Muscle of back (tissue), 3 donors: ENCODE measurements at regions not wholly inside any gene's neighbourhood (a gene's known extent, or its start where the extent isn't known, plus 50 kb on each side); places are given as distances from the start of the nearest gene placed in this dataset.

ENCODE experiments used
- DNase-seq, 3 donors: peaks; one replicate each; pipeline versions ENCODE4 v3.0.0 to v3.0.0-alpha.2; 2013

DNA sequence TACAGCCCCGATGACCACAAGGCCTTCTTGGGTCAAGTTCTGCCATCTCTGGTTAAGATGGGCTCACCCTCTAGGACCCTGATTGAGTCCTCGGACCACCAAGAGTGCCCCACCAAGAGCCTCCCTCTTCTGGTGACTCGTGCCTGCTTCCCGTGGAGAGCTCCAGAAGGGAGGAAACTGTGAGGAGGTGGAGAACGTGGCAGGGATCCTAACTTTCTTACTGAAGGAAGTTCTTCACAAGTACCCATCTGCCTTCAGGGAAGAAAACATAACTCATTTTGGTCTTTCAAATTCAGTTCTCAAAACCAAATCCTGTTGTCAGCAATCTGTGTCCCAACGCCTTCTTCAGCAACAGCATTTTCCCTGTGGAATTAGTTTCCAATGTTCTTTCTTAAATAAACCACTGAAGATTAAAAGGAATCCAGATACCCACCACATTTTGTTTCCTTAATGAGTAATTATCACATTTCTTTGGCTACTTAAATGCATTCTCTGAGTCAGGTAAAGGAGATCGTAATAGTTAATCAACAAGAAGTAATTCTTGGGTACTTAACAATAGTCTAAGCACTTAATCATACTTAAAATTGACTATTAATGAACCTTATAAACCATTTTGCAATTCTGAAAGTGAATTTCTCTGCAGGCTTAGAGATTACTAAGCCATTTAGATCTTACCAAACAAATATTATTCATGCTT is 185.8 kb upstream of the SGK1 start:
- no peak for DNase-seq

DNA sequence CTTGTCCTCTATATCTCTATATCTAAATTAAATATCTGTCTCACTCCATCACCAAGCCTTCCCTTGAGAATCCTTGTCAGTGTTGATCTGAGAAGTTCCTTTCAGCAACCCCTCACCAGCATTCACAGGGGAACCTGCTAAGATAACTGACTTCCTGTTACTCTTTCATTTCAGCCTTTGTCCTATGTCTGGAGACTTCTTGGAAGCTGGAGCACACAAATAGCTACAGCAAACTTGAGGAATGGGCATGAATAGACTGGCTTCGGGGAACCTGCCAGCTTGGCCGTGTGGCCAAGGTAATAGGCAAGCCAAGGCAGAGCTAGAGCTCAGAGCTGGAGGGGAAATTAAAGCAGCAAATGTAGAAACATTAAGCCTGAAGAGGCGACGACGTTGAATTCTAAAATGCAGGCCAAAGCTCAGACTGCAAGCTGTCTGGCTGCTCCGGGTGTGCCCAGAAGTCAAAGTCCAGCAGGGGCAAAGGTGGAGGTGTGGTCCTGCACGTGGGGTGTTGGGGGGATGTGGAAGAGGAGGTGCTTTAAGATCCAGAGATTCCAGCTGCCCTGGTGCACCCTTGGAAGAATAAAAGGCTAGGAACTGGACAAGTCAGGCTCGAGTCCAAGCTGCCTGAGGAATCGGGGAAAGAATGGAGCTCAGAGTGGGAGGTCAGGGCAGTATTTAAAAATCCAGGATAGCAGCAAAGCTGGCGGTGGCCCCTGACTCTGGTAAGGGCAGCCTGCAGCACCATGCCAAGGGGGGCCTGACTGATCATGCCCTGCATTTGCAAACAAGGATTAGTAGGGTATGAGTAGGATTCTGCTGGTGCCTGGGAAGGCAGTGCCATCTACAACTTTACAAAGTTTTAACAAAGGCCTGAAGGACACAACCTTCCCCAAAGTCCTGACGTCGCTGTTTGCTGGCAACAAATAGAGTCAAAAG is 185.0 kb upstream of the SGK1 start:
- DNase-seq = no peak

- DNase-seq = no peak
Observed at GRCh38 chr6:134495890-134496248, 178.0 kb upstream of the SGK1 start.

DNA sequence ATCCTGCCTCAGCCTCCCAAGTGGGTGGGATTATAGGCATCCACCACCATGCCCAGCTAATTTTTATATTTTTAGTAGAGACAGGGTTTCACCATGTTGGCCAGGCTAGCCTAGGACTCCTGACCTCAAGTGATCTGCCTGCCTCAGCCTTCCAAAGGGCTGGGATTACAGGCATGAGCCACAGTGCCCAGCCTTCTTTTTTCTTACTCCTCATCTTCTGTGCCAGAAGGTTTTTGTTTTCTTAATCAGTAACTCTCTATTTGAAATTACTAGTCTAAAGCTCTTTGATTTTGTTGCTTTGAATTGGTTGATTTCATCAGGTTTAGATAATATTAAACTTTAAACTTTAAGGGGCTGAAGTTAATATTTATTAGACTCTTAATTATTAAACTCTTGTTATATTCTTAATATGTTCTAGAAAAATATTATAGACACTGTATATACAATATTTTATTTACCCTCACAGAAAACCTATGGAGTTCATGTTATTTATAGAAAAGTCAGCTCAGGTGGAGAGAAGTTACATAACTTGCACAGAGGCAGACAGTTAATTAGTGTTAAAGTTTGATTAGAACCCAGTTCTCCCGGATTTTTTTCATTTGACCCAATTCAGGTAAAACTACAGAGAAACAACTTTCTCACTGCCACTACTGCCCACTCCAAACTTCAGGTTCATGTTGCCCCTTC is 177.4 kb upstream of the SGK1 start:
- DNase-seq = no peak

DNA sequence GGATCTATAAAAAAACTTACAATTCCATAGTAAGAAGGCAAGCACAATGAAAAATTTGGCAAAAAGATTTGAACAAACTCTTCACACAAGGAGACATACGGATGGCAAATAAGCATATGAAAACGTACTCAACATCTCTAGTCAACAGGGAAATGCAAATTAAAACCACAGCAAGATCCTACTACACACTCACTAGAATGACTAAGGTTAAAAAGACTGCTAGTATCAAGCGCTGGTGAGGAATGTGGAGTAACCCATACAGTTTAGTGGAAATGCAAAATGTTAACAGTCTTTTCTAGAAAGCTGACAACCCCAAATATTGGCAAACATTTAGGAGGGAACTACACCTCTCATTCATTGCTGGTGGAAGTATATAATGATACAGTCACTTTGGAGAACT is 175.9 kb upstream of the SGK1 start:
- no peak for DNase-seq

DNA sequence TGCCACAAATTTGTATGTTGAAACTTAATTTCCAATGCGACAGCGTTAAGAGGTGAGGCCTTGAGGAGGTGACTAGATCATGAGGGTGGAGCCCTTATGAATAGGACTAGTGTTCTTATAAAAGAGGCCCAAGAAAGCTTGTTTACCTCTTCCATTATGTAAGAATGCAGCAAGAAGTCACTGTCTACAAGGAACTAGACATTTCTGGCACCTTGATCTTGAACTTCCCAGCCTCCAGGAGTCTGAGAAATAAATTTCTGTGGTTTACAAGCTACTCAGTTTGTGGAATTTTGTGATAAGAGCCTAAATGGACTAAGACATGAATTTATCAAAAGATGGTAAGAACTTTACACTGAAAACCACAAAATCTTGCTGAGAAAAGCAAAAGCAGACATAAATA is 173.6 kb upstream of the SGK1 start:
- DNase-seq = no peak

DNA sequence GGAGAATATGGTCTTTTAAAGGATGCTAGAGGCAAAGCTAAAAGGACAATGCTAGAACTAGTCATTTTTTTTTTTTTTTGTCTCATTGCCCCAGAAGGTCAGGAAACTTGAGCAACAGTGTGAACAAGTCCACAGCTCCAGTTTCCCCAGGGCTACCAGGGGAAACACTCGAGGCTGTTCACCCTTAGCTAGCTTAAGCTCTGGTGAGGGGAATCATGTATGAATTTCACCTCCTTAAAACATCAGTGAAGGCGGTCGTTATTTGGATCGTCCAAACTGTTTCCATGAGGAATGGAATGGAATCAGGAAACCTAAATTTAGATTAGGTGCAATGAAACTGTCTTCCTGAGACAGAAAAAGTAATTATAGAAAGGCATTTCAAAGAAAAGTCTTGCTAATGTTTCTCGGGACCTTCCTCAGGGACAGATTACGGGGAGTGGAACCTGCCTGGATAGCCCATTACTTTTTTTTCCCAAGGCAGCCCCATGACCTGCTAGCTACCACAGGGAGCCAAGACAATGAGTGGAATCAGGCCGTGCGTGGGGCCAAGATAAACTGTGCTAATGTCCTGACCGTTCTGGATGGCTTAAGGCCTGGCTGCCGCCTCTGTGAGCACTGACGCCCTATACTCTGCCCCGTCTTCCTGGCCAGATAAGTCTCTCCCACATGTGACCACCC is 164.8 kb upstream of the SGK1 start:
- DNase-seq = peak in 2 of 3 donors; percentile 22 to 56

- no peak for DNase-seq
Observed at GRCh38 chr6:134481966-134482365, 164.1 kb upstream of the SGK1 start.

DNA sequence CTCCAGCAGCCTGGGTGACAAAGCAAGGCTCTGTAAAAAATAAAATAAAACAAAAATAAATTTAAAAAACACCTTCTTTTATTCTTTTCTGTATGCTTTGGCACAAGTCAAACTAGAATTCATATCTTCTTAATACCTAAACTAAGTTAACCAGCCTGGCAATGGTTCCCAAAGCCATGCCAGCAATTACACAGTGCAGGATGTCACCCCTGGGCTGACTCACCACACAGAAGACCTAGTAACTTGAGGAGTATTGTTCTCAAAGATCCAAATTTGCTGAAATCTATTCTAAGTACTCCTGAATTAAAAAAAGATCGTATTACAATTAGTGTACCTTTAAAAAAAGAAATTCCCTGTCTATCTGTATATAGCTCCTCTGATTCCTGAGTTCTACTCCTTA is 162.7 kb upstream of the SGK1 start:
- DNase-seq = no peak

DNA sequence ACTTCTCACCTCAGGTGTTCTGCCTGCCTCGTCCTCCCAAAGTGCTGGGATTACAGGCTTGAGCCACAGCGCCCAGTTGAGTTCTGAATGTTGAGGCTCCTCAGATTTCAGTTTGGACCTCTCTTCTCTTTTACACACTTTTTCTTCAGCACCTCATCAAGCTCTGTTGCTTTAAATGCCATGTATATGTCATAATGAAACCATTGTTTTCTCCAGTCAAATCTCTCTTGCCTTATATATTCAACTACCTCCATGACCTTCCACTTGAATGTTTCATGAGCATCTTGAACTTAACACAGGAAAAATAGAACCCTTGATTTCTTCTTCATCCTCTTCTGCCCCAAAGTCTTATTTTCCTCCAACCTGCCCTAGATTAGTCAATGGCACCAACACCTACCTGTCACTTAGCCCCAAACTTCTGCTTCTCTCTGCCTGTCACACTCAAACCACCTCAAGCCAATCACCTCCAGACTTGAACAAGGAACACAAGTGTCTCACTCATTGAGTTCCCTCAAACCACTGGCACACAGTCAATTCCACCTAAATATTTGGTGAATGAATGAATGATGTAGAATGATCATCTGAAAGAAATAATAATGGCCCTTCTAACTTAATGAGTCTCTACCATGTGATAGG is 161.0 kb upstream of the SGK1 start:
- no peak for DNase-seq

GRCh38 chr6:134477991-134478635 is 160.2 kb upstream of the SGK1 start:
- DNase-seq = no peak

DNA sequence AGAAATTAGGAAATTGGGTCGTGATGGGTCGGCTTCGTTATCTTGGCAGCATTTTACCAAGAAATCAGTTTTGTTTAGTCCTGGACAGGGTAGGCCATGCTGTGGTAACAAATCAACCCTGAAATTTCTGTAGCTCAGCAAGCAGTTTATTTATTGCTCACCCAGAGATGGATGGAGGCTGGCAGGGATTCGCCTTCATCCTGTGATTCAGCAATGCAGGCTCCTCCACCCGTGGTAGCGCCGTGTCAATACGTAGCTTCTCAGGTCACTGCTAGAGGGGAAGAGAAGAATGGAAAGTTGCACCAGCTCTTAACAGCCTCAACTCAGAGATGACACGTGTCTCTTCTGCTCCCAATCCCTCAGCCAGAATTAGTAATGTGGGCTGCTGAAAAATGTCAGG is 157.0 kb upstream of the SGK1 start:
- no peak for DNase-seq

DNA sequence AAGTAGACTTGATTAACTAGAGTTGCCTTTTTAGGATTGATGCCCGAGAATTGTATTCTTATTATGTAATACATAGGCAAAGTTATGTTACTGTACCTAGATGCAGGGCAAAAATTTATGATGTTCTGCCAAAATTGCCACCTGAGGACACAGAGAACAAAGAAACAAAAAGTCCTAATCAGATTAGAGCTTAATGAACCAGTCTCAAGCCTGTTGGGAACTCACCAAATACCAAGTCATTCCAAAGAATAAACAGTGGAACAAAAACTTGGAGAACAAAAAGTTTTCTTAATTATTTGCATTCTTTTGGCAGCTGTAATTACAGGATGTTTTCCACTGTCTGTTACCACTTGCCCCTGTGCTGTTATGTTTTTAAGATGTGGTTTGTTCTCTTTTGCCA is 154.7 kb upstream of the SGK1 start:
- no peak for DNase-seq

GRCh38 chr6:134472046-134472445 is 154.1 kb upstream of the SGK1 start:
- no peak for DNase-seq

GRCh38 chr6:134470457-134470975 is 152.6 kb upstream of the SGK1 start:
- DNase-seq = no peak

- DNase-seq = no peak
Observed at GRCh38 chr6:134469702-134470456, 152.0 kb upstream of the SGK1 start.

DNA sequence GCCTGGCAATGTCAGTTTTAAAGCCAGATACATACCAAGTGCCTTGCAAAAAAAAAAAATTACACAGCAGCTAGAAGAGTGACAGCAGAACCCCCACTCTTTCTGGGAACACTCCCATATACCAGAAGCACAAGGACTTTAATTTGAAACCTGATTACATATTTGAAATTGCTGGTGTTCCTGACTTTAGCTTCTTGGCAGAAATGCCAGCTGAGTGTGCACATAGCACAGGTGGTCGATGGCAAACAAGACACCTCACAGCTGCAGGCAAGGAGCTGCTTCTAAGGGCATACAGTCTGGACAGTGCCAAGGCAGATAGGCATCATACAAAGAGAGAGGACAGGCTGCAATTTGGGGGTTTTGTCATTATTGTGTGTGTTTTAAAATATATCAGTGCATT is 150.7 kb upstream of the SGK1 start:
- peak in 1 of 3 donors; percentile 52 for DNase-seq

- no peak for DNase-seq
Observed at GRCh38 chr6:134467620-134468019, 149.7 kb upstream of the SGK1 start.

- no peak for DNase-seq
Observed at GRCh38 chr6:134466771-134467525, 149.0 kb upstream of the SGK1 start.
